GM23338 (cell line): ENCODE measurements at regions not wholly inside any gene's neighbourhood (a gene's known extent, or its start where the extent isn't known, plus 50 kb on each side); places are given as distances from the start of the nearest gene placed in this dataset.

Experiments
- ATAC-seq: fragments of 200-7000 bp; cut with Tn5 transposase; 3 replicates; pipeline ENCODE4 v1.9.1; 2020
- DNase-seq: peaks from one replicate; pipeline ENCODE4 v3.0.0-alpha.2; 2015; ENCODE audit warnings: low spot score
- H2AFZ ChIP-seq: fragments of 200-600 bp; sonication (generic); 2 replicates; pipeline ENCODE4 v1.8.0; 2016; ENCODE audit warnings: antibody characterized with exemption, mild to moderate bottlenecking, moderate library complexity
- H3F3A ChIP-seq: fragments of 200-600 bp; sonication (generic); replicated peaks from 2 replicates; pipeline ENCODE4 v1.8.0; 2017; ENCODE audit warnings: antibody characterized with exemption, mixed run types, low read depth
- H3K27ac ChIP-seq: fragments of 200-600 bp; sonication (generic); 2 replicates; pipeline ENCODE4 v1.6.1; 2016; ENCODE audit warnings: low read depth
- H3K27me3 ChIP-seq: fragments of 200-600 bp; sonication (generic); 2 replicates; pipeline ENCODE4 v1.8.0; 2016; ENCODE audit warnings: mild to moderate bottlenecking, mixed run types, moderate library complexity; ENCODE audit not compliant: insufficient read depth
- H3K36me3 ChIP-seq: fragments of 200-600 bp; sonication (generic); 2 replicates; pipeline ENCODE4 v1.8.0; 2016; ENCODE audit warnings: mild to moderate bottlenecking; ENCODE audit not compliant: insufficient read depth
- H3K4me1 ChIP-seq: fragments of 200-600 bp; sonication (generic); 2 replicates; pipeline ENCODE4 v1.8.0; 2016; ENCODE audit warnings: mild to moderate bottlenecking, moderate library complexity; ENCODE audit not compliant: insufficient read depth
- H3K4me2 ChIP-seq: fragments of 200-600 bp; sonication (generic); 2 replicates; pipeline ENCODE4 v1.7.1; 2017; ENCODE audit warnings: mixed run types
- H3K4me3 ChIP-seq: fragments of 200-600 bp; sonication (generic); 2 replicates; pipeline ENCODE4 v1.6.1; 2016; ENCODE audit warnings: mixed run types
- H3K79me2 ChIP-seq: fragments of 200-600 bp; sonication (generic); replicated peaks from 2 replicates; pipeline ENCODE4 v1.8.0; 2017; ENCODE audit warnings: mild to moderate bottlenecking; ENCODE audit not compliant: insufficient read depth
- H3K9me2 ChIP-seq: fragments of 200-600 bp; sonication (generic); 2 replicates; pipeline ENCODE4 v1.8.0; 2017; ENCODE audit not compliant: insufficient read depth
- H4K20me1 ChIP-seq: fragments of 200-600 bp; sonication (generic); replicated peaks from 2 replicates; pipeline ENCODE4 v1.8.0; 2017; ENCODE audit warnings: mild to moderate bottlenecking; ENCODE audit not compliant: insufficient read depth
- H3K27ac Mint-ChIP-seq: 2 replicates; pipeline ENCODE4 v1.8.0; 2020; ENCODE audit warnings: inconsistent platforms, mild to moderate bottlenecking, moderate library complexity, mixed read lengths
- H3K27me3 Mint-ChIP-seq: 3 replicates; pipeline ENCODE4 v1.8.0; 2022; ENCODE audit warnings: low read depth, mild to moderate bottlenecking, moderate library complexity, mixed read lengths, inconsistent platforms; ENCODE audit not compliant: insufficient read depth, poor library complexity
- H3K36me3 Mint-ChIP-seq: 3 replicates; pipeline ENCODE4 v1.8.0; 2021; ENCODE audit warnings: low read depth, mild to moderate bottlenecking, inconsistent platforms, moderate library complexity, mixed read lengths
- H3K4me1 Mint-ChIP-seq: 3 replicates; pipeline ENCODE4 v1.8.0; 2020; ENCODE audit warnings: mild to moderate bottlenecking, inconsistent platforms, mixed read lengths
- H3K4me3 Mint-ChIP-seq: 3 replicates; pipeline ENCODE4 v1.8.0; 2021; ENCODE audit warnings: moderate library complexity, mild to moderate bottlenecking, inconsistent platforms, mixed read lengths
- H3K9me3 Mint-ChIP-seq: 3 replicates; pipeline ENCODE4 v1.8.0; 2020; ENCODE audit warnings: moderate library complexity, mild to moderate bottlenecking, inconsistent platforms, mixed read lengths
- CREB1 ChIP-seq: fragments of 250-450 bp; sonication (Bioruptor Pico); IDR thresholded peaks from 2 replicates; pipeline ENCODE4 v1.5.0; 2020; ENCODE audit warnings: low read depth, mild to moderate bottlenecking, moderate library complexity
- EZH2 ChIP-seq: fragments of 200-600 bp; sonication (generic); IDR thresholded peaks from one replicate; pipeline ENCODE4 v1.8.0; 2017; ENCODE audit warnings: antibody characterized with exemption, mild to moderate bottlenecking, low read depth; ENCODE audit not compliant: unreplicated experiment
- EZH2phosphoT487 ChIP-seq: fragments of 200-600 bp; sonication (generic); IDR thresholded peaks from one replicate; pipeline ENCODE4 v1.8.1; 2018; ENCODE audit warnings: antibody characterized with exemption; ENCODE audit not compliant: unreplicated experiment
- JUNB ChIP-seq: IDR thresholded peaks from one replicate; pipeline ENCODE4 v1.6.1; 2016; ENCODE audit warnings: antibody characterized with exemption; ENCODE audit not compliant: unreplicated experiment
- NANOG ChIP-seq: IDR thresholded peaks from 2 replicates; pipeline ENCODE4 v1.6.1; 2016; ENCODE audit warnings: antibody characterized with exemption, borderline replicate concordance
- POLR2AphosphoS5 ChIP-seq: IDR thresholded peaks from 2 replicates; pipeline ENCODE4 v1.6.1; 2016; ENCODE audit warnings: antibody characterized with exemption, low read depth
- STAT1 ChIP-seq: IDR thresholded peaks from one replicate; pipeline ENCODE4 v1.6.1; 2016; ENCODE audit warnings: antibody characterized with exemption; ENCODE audit not compliant: unreplicated experiment
- ZNF114 ChIP-seq: fragments of 250-450 bp; sonication (Bioruptor Pico); IDR thresholded peaks from 2 replicates; pipeline ENCODE4 v1.5.0; 2020; ENCODE audit warnings: mild to moderate bottlenecking, moderate library complexity
- ZNF331 ChIP-seq: fragments of 250-450 bp; sonication (Bioruptor Pico); IDR thresholded peaks from 2 replicates; pipeline ENCODE4 v1.5.0; 2020; ENCODE audit warnings: low read depth, mild to moderate bottlenecking, moderate library complexity
- TF ChIP-seq, protein P1 (sequence below), 2 experiments: fragments of 200-600 bp in 1 of 2; sonication (generic) in 1 of 2; conservative IDR thresholded peaks; 2 replicates each; pipeline versions ENCODE4 v1.5.1 to v1.6.1; 2016 to 2017; ENCODE audit warnings: antibody characterized with exemption in 2 of 2, low read depth in 2 of 2, mild to moderate bottlenecking in 2 of 2, moderate library complexity in 1 of 2
- TF ChIP-seq, protein P2 (sequence below): fragments of 250-450 bp; sonication (Bioruptor Pico); IDR thresholded peaks from 2 replicates; pipeline ENCODE4 v1.5.0; 2020; ENCODE audit warnings: mild to moderate bottlenecking, moderate library complexity
- TF ChIP-seq, protein P3 (sequence below): IDR thresholded peaks from 2 replicates; pipeline ENCODE4 v1.6.1; 2016; ENCODE audit warnings: antibody characterized with exemption
- TF ChIP-seq, protein P4 (sequence below): IDR thresholded peaks from one replicate; pipeline ENCODE4 v1.6.1; 2018; ENCODE audit warnings: antibody characterized with exemption; ENCODE audit not compliant: unreplicated experiment

DNA sequence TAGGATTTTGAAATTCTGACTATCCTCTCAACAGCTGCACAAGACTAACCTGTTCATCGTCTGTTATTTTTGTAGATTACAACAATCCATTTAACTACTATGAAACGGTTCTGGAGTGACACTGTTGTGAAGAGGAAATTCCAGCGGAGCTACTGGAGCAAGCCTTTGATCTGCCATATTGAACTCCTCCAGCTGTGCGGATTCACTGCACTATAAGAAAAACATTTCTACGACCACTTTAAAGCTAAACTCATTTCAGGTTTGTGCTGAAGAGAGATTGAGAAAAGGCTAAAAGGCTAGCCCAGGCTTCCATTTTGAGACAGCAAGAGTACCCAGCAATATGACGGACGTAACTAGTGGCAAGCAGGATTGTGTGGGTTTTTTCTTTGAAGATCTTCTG, 104.9 kb upstream of the ANKH start:
- H3K4me3 ChIP-seq: no peak overlapping the region
- Mint-ChIP-seq H3K4me1 (no peaks in the 10 kb centered on the region), H3K4me3 (no peak overlapping the region), H3K27ac (no peak overlapping the region), H3K9me3 (peaks cover 15% of the 10 kb centered on the region), H3K27me3 (no peaks in the 10 kb centered on the region), H3K36me3 (peaks cover 4% of the 10 kb centered on the region; the same call in 1 of the 3 replicates)
- no peaks in the 10 kb centered on the region for H3K36me3 ChIP-seq
- no peaks in the 10 kb centered on the region for H3K27me3 ChIP-seq
- no peak for ATAC-seq
- no peaks in the 10 kb centered on the region for H3K4me1 ChIP-seq
- TF ChIP-seq, protein P1, sequence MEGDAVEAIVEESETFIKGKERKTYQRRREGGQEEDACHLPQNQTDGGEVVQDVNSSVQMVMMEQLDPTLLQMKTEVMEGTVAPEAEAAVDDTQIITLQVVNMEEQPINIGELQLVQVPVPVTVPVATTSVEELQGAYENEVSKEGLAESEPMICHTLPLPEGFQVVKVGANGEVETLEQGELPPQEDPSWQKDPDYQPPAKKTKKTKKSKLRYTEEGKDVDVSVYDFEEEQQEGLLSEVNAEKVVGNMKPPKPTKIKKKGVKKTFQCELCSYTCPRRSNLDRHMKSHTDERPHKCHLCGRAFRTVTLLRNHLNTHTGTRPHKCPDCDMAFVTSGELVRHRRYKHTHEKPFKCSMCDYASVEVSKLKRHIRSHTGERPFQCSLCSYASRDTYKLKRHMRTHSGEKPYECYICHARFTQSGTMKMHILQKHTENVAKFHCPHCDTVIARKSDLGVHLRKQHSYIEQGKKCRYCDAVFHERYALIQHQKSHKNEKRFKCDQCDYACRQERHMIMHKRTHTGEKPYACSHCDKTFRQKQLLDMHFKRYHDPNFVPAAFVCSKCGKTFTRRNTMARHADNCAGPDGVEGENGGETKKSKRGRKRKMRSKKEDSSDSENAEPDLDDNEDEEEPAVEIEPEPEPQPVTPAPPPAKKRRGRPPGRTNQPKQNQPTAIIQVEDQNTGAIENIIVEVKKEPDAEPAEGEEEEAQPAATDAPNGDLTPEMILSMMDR (conservative IDR thresholded peaks at IDR 0.05; ENCODE audit: low read depth in 2 of 2): no peak
- TF ChIP-seq NANOG: no peak
- TF ChIP-seq STAT1: no peak
- no peak for TF ChIP-seq EZH2phosphoT487
- TF ChIP-seq, protein P2, sequence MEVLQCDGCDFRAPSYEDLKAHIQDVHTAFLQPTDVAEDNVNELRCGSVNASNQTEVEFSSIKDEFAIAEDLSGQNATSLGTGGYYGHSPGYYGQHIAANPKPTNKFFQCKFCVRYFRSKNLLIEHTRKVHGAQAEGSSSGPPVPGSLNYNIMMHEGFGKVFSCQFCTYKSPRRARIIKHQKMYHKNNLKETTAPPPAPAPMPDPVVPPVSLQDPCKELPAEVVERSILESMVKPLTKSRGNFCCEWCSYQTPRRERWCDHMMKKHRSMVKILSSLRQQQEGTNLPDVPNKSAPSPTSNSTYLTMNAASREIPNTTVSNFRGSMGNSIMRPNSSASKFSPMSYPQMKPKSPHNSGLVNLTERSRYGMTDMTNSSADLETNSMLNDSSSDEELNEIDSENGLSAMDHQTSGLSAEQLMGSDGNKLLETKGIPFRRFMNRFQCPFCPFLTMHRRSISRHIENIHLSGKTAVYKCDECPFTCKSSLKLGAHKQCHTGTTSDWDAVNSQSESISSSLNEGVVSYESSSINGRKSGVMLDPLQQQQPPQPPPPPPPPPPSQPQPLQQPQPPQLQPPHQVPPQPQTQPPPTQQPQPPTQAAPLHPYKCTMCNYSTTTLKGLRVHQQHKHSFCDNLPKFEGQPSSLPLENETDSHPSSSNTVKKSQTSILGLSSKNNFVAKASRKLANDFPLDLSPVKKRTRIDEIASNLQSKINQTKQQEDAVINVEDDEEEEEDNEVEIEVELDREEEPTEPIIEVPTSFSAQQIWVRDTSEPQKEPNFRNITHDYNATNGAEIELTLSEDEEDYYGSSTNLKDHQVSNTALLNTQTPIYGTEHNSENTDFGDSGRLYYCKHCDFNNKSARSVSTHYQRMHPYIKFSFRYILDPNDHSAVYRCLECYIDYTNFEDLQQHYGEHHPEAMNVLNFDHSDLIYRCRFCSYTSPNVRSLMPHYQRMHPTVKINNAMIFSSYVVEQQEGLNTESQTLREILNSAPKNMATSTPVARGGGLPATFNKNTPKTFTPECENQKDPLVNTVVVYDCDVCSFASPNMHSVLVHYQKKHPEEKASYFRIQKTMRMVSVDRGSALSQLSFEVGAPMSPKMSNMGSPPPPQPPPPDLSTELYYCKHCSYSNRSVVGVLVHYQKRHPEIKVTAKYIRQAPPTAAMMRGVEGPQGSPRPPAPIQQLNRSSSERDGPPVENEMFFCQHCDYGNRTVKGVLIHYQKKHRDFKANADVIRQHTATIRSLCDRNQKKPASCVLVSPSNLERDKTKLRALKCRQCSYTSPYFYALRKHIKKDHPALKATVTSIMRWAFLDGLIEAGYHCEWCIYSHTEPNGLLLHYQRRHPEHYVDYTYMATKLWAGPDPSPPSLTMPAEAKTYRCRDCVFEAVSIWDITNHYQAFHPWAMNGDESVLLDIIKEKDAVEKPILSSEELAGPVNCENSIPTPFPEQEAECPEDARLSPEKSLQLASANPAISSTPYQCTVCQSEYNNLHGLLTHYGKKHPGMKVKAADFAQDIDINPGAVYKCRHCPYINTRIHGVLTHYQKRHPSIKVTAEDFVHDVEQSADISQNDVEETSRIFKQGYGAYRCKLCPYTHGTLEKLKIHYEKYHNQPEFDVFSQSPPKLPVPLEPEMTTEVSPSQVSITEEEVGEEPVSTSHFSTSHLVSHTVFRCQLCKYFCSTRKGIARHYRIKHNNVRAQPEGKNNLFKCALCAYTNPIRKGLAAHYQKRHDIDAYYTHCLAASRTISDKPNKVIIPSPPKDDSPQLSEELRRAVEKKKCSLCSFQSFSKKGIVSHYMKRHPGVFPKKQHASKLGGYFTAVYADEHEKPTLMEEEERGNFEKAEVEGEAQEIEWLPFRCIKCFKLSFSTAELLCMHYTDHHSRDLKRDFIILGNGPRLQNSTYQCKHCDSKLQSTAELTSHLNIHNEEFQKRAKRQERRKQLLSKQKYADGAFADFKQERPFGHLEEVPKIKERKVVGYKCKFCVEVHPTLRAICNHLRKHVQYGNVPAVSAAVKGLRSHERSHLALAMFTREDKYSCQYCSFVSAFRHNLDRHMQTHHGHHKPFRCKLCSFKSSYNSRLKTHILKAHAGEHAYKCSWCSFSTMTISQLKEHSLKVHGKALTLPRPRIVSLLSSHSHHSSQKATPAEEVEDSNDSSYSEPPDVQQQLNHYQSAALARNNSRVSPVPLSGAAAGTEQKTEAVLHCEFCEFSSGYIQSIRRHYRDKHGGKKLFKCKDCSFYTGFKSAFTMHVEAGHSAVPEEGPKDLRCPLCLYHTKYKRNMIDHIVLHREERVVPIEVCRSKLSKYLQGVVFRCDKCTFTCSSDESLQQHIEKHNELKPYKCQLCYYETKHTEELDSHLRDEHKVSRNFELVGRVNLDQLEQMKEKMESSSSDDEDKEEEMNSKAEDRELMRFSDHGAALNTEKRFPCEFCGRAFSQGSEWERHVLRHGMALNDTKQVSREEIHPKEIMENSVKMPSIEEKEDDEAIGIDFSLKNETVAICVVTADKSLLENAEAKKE (CRISPR knock-in tag): no peak
- no peak for TF ChIP-seq JUNB
- TF ChIP-seq, protein P3, sequence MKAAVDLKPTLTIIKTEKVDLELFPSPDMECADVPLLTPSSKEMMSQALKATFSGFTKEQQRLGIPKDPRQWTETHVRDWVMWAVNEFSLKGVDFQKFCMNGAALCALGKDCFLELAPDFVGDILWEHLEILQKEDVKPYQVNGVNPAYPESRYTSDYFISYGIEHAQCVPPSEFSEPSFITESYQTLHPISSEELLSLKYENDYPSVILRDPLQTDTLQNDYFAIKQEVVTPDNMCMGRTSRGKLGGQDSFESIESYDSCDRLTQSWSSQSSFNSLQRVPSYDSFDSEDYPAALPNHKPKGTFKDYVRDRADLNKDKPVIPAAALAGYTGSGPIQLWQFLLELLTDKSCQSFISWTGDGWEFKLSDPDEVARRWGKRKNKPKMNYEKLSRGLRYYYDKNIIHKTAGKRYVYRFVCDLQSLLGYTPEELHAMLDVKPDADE: no peak
- TF ChIP-seq ZNF114 (CRISPR knock-in tag): no peak
- no peak for TF ChIP-seq CREB1 (CRISPR knock-in tag)
- TF ChIP-seq, protein P4, sequence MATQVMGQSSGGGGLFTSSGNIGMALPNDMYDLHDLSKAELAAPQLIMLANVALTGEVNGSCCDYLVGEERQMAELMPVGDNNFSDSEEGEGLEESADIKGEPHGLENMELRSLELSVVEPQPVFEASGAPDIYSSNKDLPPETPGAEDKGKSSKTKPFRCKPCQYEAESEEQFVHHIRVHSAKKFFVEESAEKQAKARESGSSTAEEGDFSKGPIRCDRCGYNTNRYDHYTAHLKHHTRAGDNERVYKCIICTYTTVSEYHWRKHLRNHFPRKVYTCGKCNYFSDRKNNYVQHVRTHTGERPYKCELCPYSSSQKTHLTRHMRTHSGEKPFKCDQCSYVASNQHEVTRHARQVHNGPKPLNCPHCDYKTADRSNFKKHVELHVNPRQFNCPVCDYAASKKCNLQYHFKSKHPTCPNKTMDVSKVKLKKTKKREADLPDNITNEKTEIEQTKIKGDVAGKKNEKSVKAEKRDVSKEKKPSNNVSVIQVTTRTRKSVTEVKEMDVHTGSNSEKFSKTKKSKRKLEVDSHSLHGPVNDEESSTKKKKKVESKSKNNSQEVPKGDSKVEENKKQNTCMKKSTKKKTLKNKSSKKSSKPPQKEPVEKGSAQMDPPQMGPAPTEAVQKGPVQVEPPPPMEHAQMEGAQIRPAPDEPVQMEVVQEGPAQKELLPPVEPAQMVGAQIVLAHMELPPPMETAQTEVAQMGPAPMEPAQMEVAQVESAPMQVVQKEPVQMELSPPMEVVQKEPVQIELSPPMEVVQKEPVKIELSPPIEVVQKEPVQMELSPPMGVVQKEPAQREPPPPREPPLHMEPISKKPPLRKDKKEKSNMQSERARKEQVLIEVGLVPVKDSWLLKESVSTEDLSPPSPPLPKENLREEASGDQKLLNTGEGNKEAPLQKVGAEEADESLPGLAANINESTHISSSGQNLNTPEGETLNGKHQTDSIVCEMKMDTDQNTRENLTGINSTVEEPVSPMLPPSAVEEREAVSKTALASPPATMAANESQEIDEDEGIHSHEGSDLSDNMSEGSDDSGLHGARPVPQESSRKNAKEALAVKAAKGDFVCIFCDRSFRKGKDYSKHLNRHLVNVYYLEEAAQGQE: no peak
- no peak for TF ChIP-seq ZNF331
- TF ChIP-seq EZH2: no peak
- no peak for TF ChIP-seq POLR2AphosphoS5
- no peaks in the 10 kb centered on the region for H3K79me2 ChIP-seq
- DNase-seq: no peak
- H3K4me2 ChIP-seq: no peak overlapping the region
- no peak overlapping the region for H3K27ac ChIP-seq
- H3F3A ChIP-seq: no peaks in the 10 kb centered on the region
- H4K20me1 ChIP-seq: no peaks in the 10 kb centered on the region
- H2AFZ ChIP-seq: no peak overlapping the region; the same call in 1 of the 2 replicates
- H3K9me2 ChIP-seq: peaks cover 8% of the 10 kb centered on the region
